ENCODE measurements at regions not wholly inside any gene's neighbourhood (a gene's known extent, or its start where the extent isn't known, plus 50 kb on each side); places are given as distances from the start of the nearest gene placed in this dataset.

- TF ChIP-seq CTCF (conservative IDR thresholded peaks at IDR 0.05; ENCODE audit: low read length) (no peak), EZH2phosphoT487 (IDR thresholded peaks at IDR 0.05; ENCODE audit: borderline replicate concordance, low read depth, low read length) (no peak)
These were observed 362.0 kb downstream of the ADAM29 start for GRCh38 chr4:175280153-175280552.

Measured in OCI-LY7 (cell line).